ENCODE measurements at regions not wholly inside any gene's neighbourhood (a gene's known extent, or its start where the extent isn't known, plus 50 kb on each side); places are given as distances from the start of the nearest gene placed in this dataset.

DNA sequence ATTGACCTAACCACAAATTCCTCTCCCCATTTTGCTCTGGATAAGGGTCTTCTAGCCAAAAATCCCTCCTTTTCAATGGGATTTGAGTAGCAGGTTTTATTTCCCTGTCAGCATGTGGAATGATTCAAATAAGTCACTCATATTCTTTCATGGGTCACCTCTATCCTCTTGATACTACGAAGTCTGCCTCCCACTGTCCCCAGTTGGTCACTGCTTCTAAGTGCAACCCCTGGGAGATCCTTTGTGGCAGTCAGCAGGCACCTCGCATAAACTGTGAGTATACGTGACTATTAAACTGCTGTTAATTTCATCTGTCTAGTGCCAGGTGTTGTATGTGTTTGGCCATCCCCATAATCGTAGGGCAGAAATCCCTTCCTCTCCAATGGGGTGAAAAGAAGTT lies 1667.9 kb upstream of the PCDH7 start:
- POLR2A ChIA-PET = no interaction called here
- no peaks in the 10 kb centered on the region for H3K27me3 Mint-ChIP-seq
- no peak for DNase-seq

DNA sequence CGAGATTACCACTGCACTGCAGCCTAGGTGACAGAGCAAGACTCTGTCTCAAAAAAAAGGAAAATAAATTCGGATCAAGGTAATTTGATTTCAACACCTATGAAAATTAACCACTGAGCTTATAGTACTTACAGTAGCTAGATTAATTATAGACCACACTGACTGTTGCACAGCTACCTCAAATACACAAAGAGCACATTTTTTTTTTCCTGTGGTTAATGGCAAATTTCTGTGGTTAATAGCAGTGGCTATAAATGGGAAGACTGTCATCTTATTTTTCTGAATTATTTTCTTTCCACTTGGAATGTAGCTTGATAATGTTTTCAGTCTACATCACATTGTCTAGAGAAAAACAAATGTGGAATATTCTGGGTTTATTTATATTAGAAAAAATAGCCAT lies 1661.6 kb upstream of the PCDH7 start:
- H3K27me3 ChIP-seq (ENCODE audit: insufficient read depth, low read length, poor library complexity, severe bottlenecking) = no peaks in the 10 kb centered on the region
- H3K27ac Mint-ChIP-seq = no peak overlapping the region
- ChIA-PET POLR2A (no interaction called here), CTCF (no interaction called here)
- H3K4me1 ChIP-seq (ENCODE audit: insufficient read depth, low read length) = no peaks in the 10 kb centered on the region
- no peaks in the 10 kb centered on the region for H3K9me3 ChIP-seq (ENCODE audit: low read length)
- no peaks in the 10 kb centered on the region for H3K4me1 Mint-ChIP-seq
- peaks cover 0 to 25% (median 10%) of the 10 kb centered on the region in 5 donors for H3K9me3 Mint-ChIP-seq
- DNase-seq = no peak
- H3K27me3 Mint-ChIP-seq = no peaks in the 10 kb centered on the region
- no peaks in the 10 kb centered on the region for H3K36me3 ChIP-seq (ENCODE audit: insufficient read depth, low read length)
- no peak overlapping the region for H3K27ac ChIP-seq (ENCODE audit: low read depth, low read length)
- no peaks in the 10 kb centered on the region for H3K36me3 Mint-ChIP-seq
- H3K4me3 Mint-ChIP-seq = no peak overlapping the region
- no peak overlapping the region for H3K4me3 ChIP-seq (ENCODE audit: low read length)

More for the DNA sequence above, 1667.9 kb upstream of the PCDH7 start:
- Mint-ChIP-seq H3K27ac (no peak overlapping the region), H3K36me3 (no peaks in the 10 kb centered on the region), H3K4me3 (no peak overlapping the region), H3K9me3 (peaks cover 3 to 26% (median 19%) of the 10 kb centered on the region in 5 donors), H3K4me1 (no peaks in the 10 kb centered on the region)
- Histone ChIP-seq H3K4me1 (ENCODE audit: insufficient read depth, low read length) (no peaks in the 10 kb centered on the region), H3K27me3 (ENCODE audit: insufficient read depth, low read length, poor library complexity, severe bottlenecking) (no peaks in the 10 kb centered on the region), H3K4me3 (ENCODE audit: low read length) (no peak overlapping the region), H3K9me3 (ENCODE audit: low read length) (no peaks in the 10 kb centered on the region), H3K36me3 (ENCODE audit: insufficient read depth, low read length) (no peaks in the 10 kb centered on the region), H3K27ac (ENCODE audit: low read depth, low read length) (no peak overlapping the region)
- CTCF ChIA-PET = no interaction called here

DNA sequence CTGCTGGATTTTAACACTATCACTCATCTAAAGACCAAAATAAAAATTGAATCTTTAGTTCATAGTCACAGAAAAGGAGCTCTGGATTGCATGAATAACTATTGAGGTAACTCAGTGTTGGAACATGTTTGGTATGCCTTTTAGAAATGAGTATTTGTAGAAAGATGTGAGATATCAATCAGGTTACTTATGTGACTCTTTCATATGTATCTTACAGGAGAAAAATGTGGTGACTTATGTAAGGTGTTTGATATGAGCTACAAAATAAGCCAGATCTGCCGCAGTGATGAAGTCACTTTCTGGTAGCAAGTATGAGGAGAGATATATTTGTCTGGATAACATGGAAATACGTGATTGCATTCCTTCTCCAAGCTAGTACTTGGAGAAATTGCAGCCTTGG lies 1653.3 kb upstream of the PCDH7 start:
- Histone ChIP-seq H3K4me1 (ENCODE audit: insufficient read depth, low read length) (no peaks in the 10 kb centered on the region), H3K4me3 (ENCODE audit: low read length) (no peak overlapping the region), H3K36me3 (ENCODE audit: insufficient read depth, low read length) (no peaks in the 10 kb centered on the region), H3K9me3 (ENCODE audit: low read length) (no peaks in the 10 kb centered on the region), H3K27me3 (ENCODE audit: insufficient read depth, low read length, poor library complexity, severe bottlenecking) (no peaks in the 10 kb centered on the region), H3K27ac (ENCODE audit: low read depth, low read length) (no peak overlapping the region)
- ChIA-PET POLR2A (no interaction called here), CTCF (no interaction called here)
- Mint-ChIP-seq H3K36me3 (no peaks in the 10 kb centered on the region), H3K27ac (no peak overlapping the region), H3K9me3 (peaks cover 14 to 59% (median 20%) of the 10 kb centered on the region in 5 donors), H3K4me1 (no peaks in the 10 kb centered on the region), H3K4me3 (no peak overlapping the region), H3K27me3 (no peaks in the 10 kb centered on the region)
- DNase-seq = no peak

DNA sequence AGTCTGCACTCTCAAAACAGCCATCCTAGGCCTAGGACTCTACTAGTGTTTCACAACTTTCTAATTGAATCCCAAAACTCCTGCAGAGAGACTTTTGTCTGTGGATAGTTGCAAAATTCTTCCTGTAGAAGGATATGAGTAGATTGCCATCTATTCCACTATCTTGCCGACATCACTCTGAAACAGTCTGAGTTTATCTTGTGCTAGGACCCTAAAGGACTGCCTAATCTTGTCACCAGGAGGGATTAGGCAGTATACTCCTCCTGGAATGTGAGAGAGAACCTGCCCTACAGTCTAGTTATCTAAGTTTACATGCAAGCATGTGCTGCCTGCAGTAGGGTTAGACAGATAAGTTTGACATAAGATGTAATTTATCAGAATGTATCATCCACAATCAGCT lies 1646.6 kb upstream of the PCDH7 start:
- DNase-seq = no peak
- H3K36me3 ChIP-seq (ENCODE audit: insufficient read depth, low read length) = no peaks in the 10 kb centered on the region
- Mint-ChIP-seq H3K36me3 (no peaks in the 10 kb centered on the region), H3K27ac (no peak overlapping the region), H3K4me3 (no peak overlapping the region), H3K27me3 (no peaks in the 10 kb centered on the region), H3K9me3 (peaks cover 20 to 53% (median 25%) of the 10 kb centered on the region in 5 donors), H3K4me1 (no peaks in the 10 kb centered on the region)
- ChIA-PET CTCF (no interaction called here), POLR2A (no interaction called here)
- H3K9me3 ChIP-seq (ENCODE audit: low read length) = no peaks in the 10 kb centered on the region
- no peaks in the 10 kb centered on the region for H3K4me1 ChIP-seq (ENCODE audit: insufficient read depth, low read length)
- H3K4me3 ChIP-seq (ENCODE audit: low read length) = no peak overlapping the region
- H3K27ac ChIP-seq (ENCODE audit: low read depth, low read length) = no peak overlapping the region
- no peaks in the 10 kb centered on the region for H3K27me3 ChIP-seq (ENCODE audit: insufficient read depth, low read length, poor library complexity, severe bottlenecking)

DNA sequence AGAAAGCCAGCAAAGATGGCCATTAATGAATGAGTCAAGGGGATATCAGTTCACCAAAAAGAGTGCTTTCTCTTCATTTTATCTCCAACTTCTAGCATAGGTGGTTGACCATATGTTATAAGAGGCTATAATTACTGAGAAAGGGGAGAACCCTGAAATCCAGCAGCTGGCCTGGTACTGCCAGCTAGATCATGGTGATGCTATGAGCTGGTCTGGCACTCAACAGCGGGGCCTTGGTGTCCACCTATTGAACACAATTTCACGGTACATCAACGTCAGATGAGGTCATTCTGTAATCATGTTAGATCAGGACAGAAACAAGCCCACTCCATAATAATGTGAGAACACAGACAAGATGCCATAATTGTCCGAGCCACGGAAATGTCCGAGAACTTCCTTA lies 1644.8 kb upstream of the PCDH7 start:
- H3K27ac ChIP-seq (ENCODE audit: low read depth, low read length) = no peak overlapping the region
- ChIA-PET POLR2A (no interaction called here), CTCF (no interaction called here)
- no peak overlapping the region for H3K4me3 ChIP-seq (ENCODE audit: low read length)
- H3K9me3 ChIP-seq (ENCODE audit: low read length) = no peaks in the 10 kb centered on the region
- Mint-ChIP-seq H3K4me3 (no peak overlapping the region), H3K27ac (no peak overlapping the region), H3K27me3 (no peaks in the 10 kb centered on the region), H3K4me1 (no peaks in the 10 kb centered on the region), H3K36me3 (no peaks in the 10 kb centered on the region), H3K9me3 (peaks cover 16 to 42% (median 20%) of the 10 kb centered on the region in 5 donors)
- DNase-seq = no peak
- H3K4me1 ChIP-seq (ENCODE audit: insufficient read depth, low read length) = no peaks in the 10 kb centered on the region
- H3K36me3 ChIP-seq (ENCODE audit: insufficient read depth, low read length) = no peaks in the 10 kb centered on the region
- H3K27me3 ChIP-seq (ENCODE audit: insufficient read depth, low read length, poor library complexity, severe bottlenecking) = no peaks in the 10 kb centered on the region

DNA sequence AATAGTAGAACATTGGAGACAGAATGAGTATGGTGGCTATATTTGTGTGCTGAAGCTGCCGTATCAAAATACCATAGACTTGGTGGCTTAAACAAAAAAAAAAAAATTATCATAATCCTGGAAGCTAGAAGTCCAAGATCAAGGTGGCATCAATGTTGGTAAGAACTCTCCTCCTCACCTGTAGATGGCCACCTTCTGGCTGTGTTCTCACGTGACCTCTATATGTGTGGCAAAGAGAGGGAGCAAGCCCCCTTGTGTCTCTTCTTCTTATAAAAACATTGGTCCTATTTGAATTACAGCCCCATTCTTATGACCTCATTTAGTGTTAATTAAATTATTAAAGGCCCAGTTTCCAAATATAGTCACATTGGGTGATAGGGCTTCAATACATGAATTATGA lies 1640.9 kb upstream of the PCDH7 start:
- no peaks in the 10 kb centered on the region for H3K4me1 Mint-ChIP-seq
- no peak overlapping the region for H3K27ac Mint-ChIP-seq
- no peaks in the 10 kb centered on the region for H3K4me1 ChIP-seq (ENCODE audit: insufficient read depth, low read length)
- H3K27ac ChIP-seq (ENCODE audit: low read depth, low read length) = no peak overlapping the region
- DNase-seq = no peak
- H3K9me3 Mint-ChIP-seq = peaks cover 0 to 33% (median 6%) of the 10 kb centered on the region in 5 donors
- CTCF ChIA-PET = no interaction called here
- H3K4me3 Mint-ChIP-seq = no peak overlapping the region
- H3K27me3 Mint-ChIP-seq = no peaks in the 10 kb centered on the region
- H3K36me3 Mint-ChIP-seq = no peaks in the 10 kb centered on the region
- H3K36me3 ChIP-seq (ENCODE audit: insufficient read depth, low read length) = no peaks in the 10 kb centered on the region
- H3K9me3 ChIP-seq (ENCODE audit: low read length) = no peaks in the 10 kb centered on the region
- POLR2A ChIA-PET = no interaction called here
- H3K27me3 ChIP-seq (ENCODE audit: insufficient read depth, low read length, poor library complexity, severe bottlenecking) = no peaks in the 10 kb centered on the region
- no peak overlapping the region for H3K4me3 ChIP-seq (ENCODE audit: low read length)

DNA sequence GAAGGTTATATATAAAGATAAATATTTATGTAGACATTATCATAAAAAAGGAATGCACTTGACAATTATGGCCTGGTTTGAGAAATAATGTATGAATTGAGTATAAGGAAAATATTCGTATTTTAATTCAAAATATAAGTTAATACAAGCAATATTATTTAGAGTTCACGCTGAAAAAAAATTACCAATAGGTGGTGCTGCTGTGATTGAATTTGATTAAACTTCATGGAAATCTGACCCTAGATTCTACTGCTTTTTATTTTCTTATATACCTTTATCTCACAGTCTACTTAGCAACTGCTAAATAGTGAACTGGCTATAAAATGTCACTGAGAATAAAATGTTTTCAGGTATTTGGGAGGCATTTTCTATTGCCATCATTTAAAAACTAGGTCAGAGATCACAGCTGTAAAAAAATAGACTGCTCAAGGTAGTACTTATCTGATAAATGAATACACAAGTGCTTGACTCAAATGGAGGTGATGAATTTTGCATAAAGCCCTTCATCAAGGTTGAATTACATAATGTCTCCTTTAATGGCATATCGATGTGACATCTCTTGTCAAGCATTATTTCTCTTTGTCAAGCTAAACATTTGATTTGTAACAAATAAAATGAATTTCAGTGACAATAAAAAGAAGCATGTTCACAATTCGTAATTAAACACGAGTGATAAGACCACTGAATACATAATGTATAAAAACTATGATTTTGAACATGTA lies 1638.8 kb upstream of the PCDH7 start:
- DNase-seq = no peak
- H3K27ac Mint-ChIP-seq = no peak overlapping the region
- Histone ChIP-seq H3K4me1 (ENCODE audit: insufficient read depth, low read length) (no peaks in the 10 kb centered on the region), H3K36me3 (ENCODE audit: insufficient read depth, low read length) (no peaks in the 10 kb centered on the region), H3K4me3 (ENCODE audit: low read length) (no peak overlapping the region), H3K27me3 (ENCODE audit: insufficient read depth, low read length, poor library complexity, severe bottlenecking) (no peaks in the 10 kb centered on the region), H3K27ac (ENCODE audit: low read depth, low read length) (no peak overlapping the region), H3K9me3 (ENCODE audit: low read length) (no peaks in the 10 kb centered on the region)
- no peaks in the 10 kb centered on the region for H3K36me3 Mint-ChIP-seq
- ChIA-PET POLR2A (no interaction called here), CTCF (no interaction called here)
- H3K4me1 Mint-ChIP-seq = no peaks in the 10 kb centered on the region
- no peaks in the 10 kb centered on the region for H3K27me3 Mint-ChIP-seq
- no peak overlapping the region for H3K4me3 Mint-ChIP-seq
- peaks cover 2 to 29% (median 5%) of the 10 kb centered on the region in 5 donors for H3K9me3 Mint-ChIP-seq

DNA sequence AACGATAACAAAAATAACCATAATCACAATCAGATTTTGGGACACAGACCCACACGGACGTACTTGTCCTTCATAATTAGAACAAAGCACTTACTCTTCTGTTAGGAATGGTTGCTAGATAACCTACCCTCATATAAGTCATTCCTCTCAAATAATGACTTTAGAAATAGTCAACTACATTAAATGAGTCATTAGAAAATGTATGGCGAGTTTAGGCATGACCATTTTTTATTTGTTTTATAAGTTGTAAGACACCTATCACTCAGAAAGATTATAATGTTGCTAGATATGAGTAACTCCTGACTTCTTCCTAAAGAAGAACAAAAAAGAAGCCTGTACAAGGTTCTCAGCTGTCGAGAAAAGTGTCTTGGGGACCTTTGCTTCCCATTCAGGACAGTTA lies 1637.5 kb upstream of the PCDH7 start:
- POLR2A ChIA-PET = no interaction called here
- H3K36me3 Mint-ChIP-seq = no peaks in the 10 kb centered on the region
- H3K9me3 Mint-ChIP-seq = peaks cover 4 to 29% (median 5%) of the 10 kb centered on the region in 5 donors
- H3K36me3 ChIP-seq (ENCODE audit: insufficient read depth, low read length) = no peaks in the 10 kb centered on the region
- H3K4me3 Mint-ChIP-seq = no peak overlapping the region
- H3K4me1 Mint-ChIP-seq = no peaks in the 10 kb centered on the region
- H3K27ac Mint-ChIP-seq = no peak overlapping the region
- H3K9me3 ChIP-seq (ENCODE audit: low read length) = no peaks in the 10 kb centered on the region
- no peak for DNase-seq
- H3K27me3 ChIP-seq (ENCODE audit: insufficient read depth, low read length, poor library complexity, severe bottlenecking) = no peaks in the 10 kb centered on the region
- CTCF ChIA-PET = no interaction called here
- H3K4me3 ChIP-seq (ENCODE audit: low read length) = no peak overlapping the region
- H3K27me3 Mint-ChIP-seq = no peaks in the 10 kb centered on the region
- no peak overlapping the region for H3K27ac ChIP-seq (ENCODE audit: low read depth, low read length)
- H3K4me1 ChIP-seq (ENCODE audit: insufficient read depth, low read length) = no peaks in the 10 kb centered on the region

DNA sequence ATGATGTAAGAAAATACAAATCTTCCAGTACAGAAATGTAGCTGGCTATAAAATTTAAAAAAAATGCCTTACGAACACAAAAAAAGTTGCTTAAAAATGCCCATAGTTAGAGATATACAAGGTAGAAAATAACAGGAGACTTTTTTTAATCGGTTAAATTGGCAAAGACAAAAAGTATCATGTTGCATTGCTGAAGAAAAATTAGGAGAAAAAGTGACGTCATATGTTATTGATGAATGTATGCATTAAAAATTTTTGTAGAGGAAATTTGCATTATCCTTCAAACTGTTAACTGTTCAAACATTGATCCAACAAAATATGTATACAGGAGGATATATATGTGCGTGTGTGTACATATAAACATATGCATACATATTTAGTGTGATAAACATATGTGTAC lies 1634.4 kb upstream of the PCDH7 start:
- CTCF ChIA-PET = no interaction called here

More for the DNA sequence above, 1634.4 kb upstream of the PCDH7 start:
- Mint-ChIP-seq H3K27me3 (no peaks in the 10 kb centered on the region), H3K4me1 (no peaks in the 10 kb centered on the region), H3K4me3 (no peak overlapping the region), H3K9me3 (peaks cover 3 to 21% (median 9%) of the 10 kb centered on the region in 5 donors), H3K36me3 (no peaks in the 10 kb centered on the region), H3K27ac (no peak overlapping the region)
- H3K4me3 ChIP-seq (ENCODE audit: low read length) = no peak overlapping the region
- H3K27me3 ChIP-seq (ENCODE audit: insufficient read depth, low read length, poor library complexity, severe bottlenecking) = no peaks in the 10 kb centered on the region
- no peak for DNase-seq
- no peaks in the 10 kb centered on the region for H3K4me1 ChIP-seq (ENCODE audit: insufficient read depth, low read length)
- no peaks in the 10 kb centered on the region for H3K36me3 ChIP-seq (ENCODE audit: insufficient read depth, low read length)
- POLR2A ChIA-PET = no interaction called here
- no peak overlapping the region for H3K27ac ChIP-seq (ENCODE audit: low read depth, low read length)
- no peaks in the 10 kb centered on the region for H3K9me3 ChIP-seq (ENCODE audit: low read length)
